ENCODE measurements at regions not wholly inside any gene's neighbourhood (a gene's known extent, or its start where the extent isn't known, plus 50 kb on each side); places are given as distances from the start of the nearest gene placed in this dataset.

DNA sequence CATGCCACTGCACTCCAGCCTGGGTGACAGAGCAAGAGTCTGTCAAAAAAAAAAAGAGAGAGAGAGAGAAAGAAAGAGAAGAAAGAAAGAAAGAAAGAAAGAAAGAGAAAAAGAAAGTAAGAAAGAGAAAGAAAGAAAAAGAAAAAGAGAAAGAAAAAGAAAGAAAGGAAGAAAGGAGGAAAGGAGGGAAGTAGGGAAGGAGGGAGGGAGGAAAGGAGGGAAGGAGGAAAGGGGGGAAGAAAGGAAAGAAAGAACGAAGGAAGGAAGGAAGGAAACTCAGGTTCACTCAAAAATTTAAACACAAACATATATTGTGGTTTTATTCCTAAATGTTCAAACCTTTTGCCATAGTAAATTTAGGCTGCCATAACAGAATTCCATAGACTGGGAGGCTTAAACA, 453.0 kb downstream of the SLCO4C1 start:
- Histone ChIP-seq H3K4me2 (ENCODE audit: low read length, poor library complexity, severe bottlenecking) (no peak overlapping the region), H4K8ac (ENCODE audit: low read length) (no peak overlapping the region), H3K23ac (ENCODE audit: low read length in 2 of 2) (no peak overlapping the region), H3K4me3 (ENCODE audit: insufficient read depth in 1 of 2, low read depth in 1 of 2, low read length in 2 of 2) (no peak overlapping the region), H3K27ac (ENCODE audit: low read length, poor library complexity, severe bottlenecking) (no peak overlapping the region), H3K4me1 (ENCODE audit: control insufficient read depth, insufficient read depth, low read depth, low read length) (no peaks in the 10 kb centered on the region), H3K4ac (ENCODE audit: low read depth in 1 of 2, low read length in 2 of 2) (no peak overlapping the region), H2BK15ac (ENCODE audit: low read depth, poor library complexity, severe bottlenecking) (no peak overlapping the region), H2BK5ac (ENCODE audit: low read depth, low read length, poor library complexity, severe bottlenecking) (no peak overlapping the region), H2AFZ (ENCODE audit: low read depth, low read length) (no peak overlapping the region), H2BK120ac (ENCODE audit: low read depth, low read length) (no peak overlapping the region), H3K36me3 (ENCODE audit: control insufficient read depth in 1 of 2, insufficient read depth in 2 of 2, low read depth in 1 of 2, low read length in 2 of 2) (no peaks in the 10 kb centered on the region), H3K14ac (ENCODE audit: low read length in 2 of 2) (no peak overlapping the region), H2AK5ac (ENCODE audit: low read length, severe bottlenecking) (no peak overlapping the region), H4K91ac (ENCODE audit: low read length) (no peak overlapping the region), H3K9me3 (ENCODE audit: control insufficient read depth, low read length) (no peaks in the 10 kb centered on the region), H3K79me1 (replicated peaks; ENCODE audit: low read length, poor library complexity, severe bottlenecking) (no peaks in the 10 kb centered on the region), H3K18ac (ENCODE audit: low read depth in 1 of 2, low read length in 2 of 2) (no peak overlapping the region), H3K27me3 (ENCODE audit: control insufficient read depth in 1 of 2, insufficient read depth in 1 of 2, low read length in 2 of 2) (no peaks in the 10 kb centered on the region), H3K9ac (ENCODE audit: low read length) (no peak overlapping the region), H2BK12ac (ENCODE audit: low read length in 2 of 2) (no peak overlapping the region)
- WGBS: no CpG with 5 or more reads among the region's 1 CpG
- DNase-seq: no peak

DNA sequence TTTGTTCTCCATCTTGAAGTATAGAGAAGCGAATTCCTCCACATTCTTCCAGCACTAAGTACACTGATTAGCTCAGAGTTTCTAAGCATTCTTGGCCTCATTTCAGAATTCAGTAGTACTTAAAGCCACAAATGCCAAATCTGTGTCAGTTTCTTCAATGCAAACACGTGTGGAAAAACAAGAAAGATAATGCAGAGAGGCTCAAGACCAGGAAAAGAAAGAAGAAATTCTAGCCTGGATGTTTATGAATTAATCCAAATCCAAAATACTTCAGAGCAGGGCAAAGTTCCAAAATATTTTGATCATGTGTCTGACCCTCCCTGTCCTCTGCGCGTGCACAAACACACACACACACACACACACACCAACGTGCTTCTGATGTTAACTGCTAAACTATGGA, 457.6 kb downstream of the SLCO4C1 start:
- peak; percentile 40 for DNase-seq
- Histone ChIP-seq H3K4me1 (ENCODE audit: control insufficient read depth, insufficient read depth, low read depth, low read length) (no peaks in the 10 kb centered on the region), H3K27me3 (ENCODE audit: control insufficient read depth in 1 of 2, insufficient read depth in 1 of 2, low read length in 2 of 2) (no peaks in the 10 kb centered on the region), H4K91ac (ENCODE audit: low read length) (no peak overlapping the region), H2AK5ac (ENCODE audit: low read length, severe bottlenecking) (no peak overlapping the region), H3K9ac (ENCODE audit: low read length) (no peak overlapping the region), H4K8ac (ENCODE audit: low read length) (no peak overlapping the region), H3K79me1 (replicated peaks; ENCODE audit: low read length, poor library complexity, severe bottlenecking) (no peaks in the 10 kb centered on the region), H3K14ac (ENCODE audit: low read length in 2 of 2) (no peak overlapping the region), H2BK120ac (ENCODE audit: low read depth, low read length) (no peak overlapping the region), H3K9me3 (ENCODE audit: control insufficient read depth, low read length) (no peaks in the 10 kb centered on the region), H3K4me2 (ENCODE audit: low read length, poor library complexity, severe bottlenecking) (no peak overlapping the region), H3K4me3 (ENCODE audit: insufficient read depth in 1 of 2, low read depth in 1 of 2, low read length in 2 of 2) (no peak overlapping the region), H2BK12ac (ENCODE audit: low read length in 2 of 2) (no peak overlapping the region), H3K27ac (ENCODE audit: low read length, poor library complexity, severe bottlenecking) (no peak overlapping the region), H2BK5ac (ENCODE audit: low read depth, low read length, poor library complexity, severe bottlenecking) (no peak overlapping the region), H2AFZ (ENCODE audit: low read depth, low read length) (no peak overlapping the region), H3K18ac (ENCODE audit: low read depth in 1 of 2, low read length in 2 of 2) (no peak overlapping the region), H3K23ac (ENCODE audit: low read length in 2 of 2) (no peak overlapping the region), H2BK15ac (ENCODE audit: low read depth, poor library complexity, severe bottlenecking) (no peak overlapping the region), H3K36me3 (ENCODE audit: control insufficient read depth in 1 of 2, insufficient read depth in 2 of 2, low read depth in 1 of 2, low read length in 2 of 2) (no peaks in the 10 kb centered on the region), H3K4ac (ENCODE audit: low read depth in 1 of 2, low read length in 2 of 2) (no peak overlapping the region)
- 86% methylated on average over 3 of the region's 5 CpGs for WGBS

DNA sequence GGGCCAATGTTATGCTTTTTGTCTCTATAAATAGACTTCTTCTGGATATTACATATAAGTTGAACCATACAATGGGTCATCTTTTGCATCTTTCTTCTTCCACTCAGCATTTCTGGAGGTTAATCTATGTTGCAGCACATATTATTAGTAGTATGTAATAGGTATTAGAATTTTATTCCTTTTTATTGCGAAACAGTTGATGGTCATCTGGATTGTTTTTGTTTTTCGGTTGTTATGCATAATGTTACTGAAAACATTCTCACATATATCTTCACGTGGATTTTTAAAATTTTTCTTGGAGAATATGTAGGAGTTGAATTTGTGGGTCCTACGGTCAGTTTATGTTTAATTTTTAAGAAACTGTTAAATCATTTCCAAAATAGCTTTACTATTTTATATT, 466.8 kb downstream of the SLCO4C1 start:
- no peak overlapping the region for H2AK5ac ChIP-seq (ENCODE audit: low read length, severe bottlenecking)

DNA sequence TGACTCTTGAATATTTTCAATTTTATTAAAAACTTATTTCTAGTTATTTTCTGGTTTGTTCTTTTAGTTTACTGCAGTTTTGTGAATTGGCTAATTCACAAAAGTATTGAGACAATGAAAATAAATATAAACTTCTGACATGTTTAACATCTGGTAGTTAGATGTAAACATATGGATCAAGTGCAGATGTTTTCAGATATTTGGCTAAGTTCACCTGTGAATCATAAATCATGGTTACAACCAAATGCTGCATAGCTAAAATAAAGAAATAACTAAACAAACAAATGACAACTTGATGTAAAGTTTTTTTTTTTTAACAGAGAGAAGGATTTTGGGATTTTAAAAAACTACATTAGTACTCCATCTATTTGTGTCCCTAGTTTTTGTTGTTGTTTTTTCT, 484.6 kb downstream of the SLCO4C1 start:
- Histone ChIP-seq H4K8ac (ENCODE audit: low read length) (no peak overlapping the region), H3K79me1 (replicated peaks; ENCODE audit: low read length, poor library complexity, severe bottlenecking) (no peaks in the 10 kb centered on the region), H2BK120ac (ENCODE audit: low read depth, low read length) (no peak overlapping the region), H3K18ac (ENCODE audit: low read depth in 1 of 2, low read length in 2 of 2) (no peak overlapping the region), H3K9ac (ENCODE audit: low read length) (no peak overlapping the region), H3K27me3 (ENCODE audit: control insufficient read depth in 1 of 2, insufficient read depth in 1 of 2, low read length in 2 of 2) (no peaks in the 10 kb centered on the region), H2BK12ac (ENCODE audit: low read length in 2 of 2) (no peak overlapping the region), H2BK5ac (ENCODE audit: low read depth, low read length, poor library complexity, severe bottlenecking) (no peak overlapping the region), H2AK5ac (ENCODE audit: low read length, severe bottlenecking) (no peak overlapping the region), H3K27ac (ENCODE audit: low read length, poor library complexity, severe bottlenecking) (no peak overlapping the region), H2AFZ (ENCODE audit: low read depth, low read length) (no peak overlapping the region), H3K4me2 (ENCODE audit: low read length, poor library complexity, severe bottlenecking) (no peak overlapping the region), H3K36me3 (ENCODE audit: control insufficient read depth in 1 of 2, insufficient read depth in 2 of 2, low read depth in 1 of 2, low read length in 2 of 2) (no peaks in the 10 kb centered on the region), H3K4ac (ENCODE audit: low read depth in 1 of 2, low read length in 2 of 2) (no peak overlapping the region), H3K4me1 (ENCODE audit: control insufficient read depth, insufficient read depth, low read depth, low read length) (no peaks in the 10 kb centered on the region), H3K9me3 (ENCODE audit: control insufficient read depth, low read length) (no peaks in the 10 kb centered on the region), H2BK15ac (ENCODE audit: low read depth, poor library complexity, severe bottlenecking) (no peak overlapping the region), H3K14ac (ENCODE audit: low read length in 2 of 2) (no peak overlapping the region), H3K4me3 (ENCODE audit: insufficient read depth in 1 of 2, low read depth in 1 of 2, low read length in 2 of 2) (no peak overlapping the region), H4K91ac (ENCODE audit: low read length) (no peak overlapping the region), H3K23ac (ENCODE audit: low read length in 2 of 2) (no peak overlapping the region)
- no peak for DNase-seq

More for the DNA sequence above, 466.8 kb downstream of the SLCO4C1 start:
- no peak overlapping the region for H3K23ac ChIP-seq (ENCODE audit: low read length in 2 of 2)
- H3K36me3 ChIP-seq (ENCODE audit: control insufficient read depth in 1 of 2, insufficient read depth in 2 of 2, low read depth in 1 of 2, low read length in 2 of 2): no peaks in the 10 kb centered on the region
- WGBS: no CpG with 5 or more reads among the region's 4 CpGs
- no peak overlapping the region for H3K4me3 ChIP-seq (ENCODE audit: insufficient read depth in 1 of 2, low read depth in 1 of 2, low read length in 2 of 2)
- H3K4ac ChIP-seq (ENCODE audit: low read depth in 1 of 2, low read length in 2 of 2): no peak overlapping the region
- no peak overlapping the region for H4K8ac ChIP-seq (ENCODE audit: low read length)
- H3K79me1 ChIP-seq (replicated peaks; ENCODE audit: low read length, poor library complexity, severe bottlenecking): no peaks in the 10 kb centered on the region
- no peak for DNase-seq
- no peak overlapping the region for H3K14ac ChIP-seq (ENCODE audit: low read length in 2 of 2)
- no peak overlapping the region for H2BK12ac ChIP-seq (ENCODE audit: low read length in 2 of 2)
- H3K9me3 ChIP-seq (ENCODE audit: control insufficient read depth, low read length): peaks cover 3% of the 10 kb centered on the region
- H2BK5ac ChIP-seq (ENCODE audit: low read depth, low read length, poor library complexity, severe bottlenecking): no peak overlapping the region
- H3K4me1 ChIP-seq (ENCODE audit: control insufficient read depth, insufficient read depth, low read depth, low read length): no peaks in the 10 kb centered on the region
- H3K4me2 ChIP-seq (ENCODE audit: low read length, poor library complexity, severe bottlenecking): no peak overlapping the region
- H3K27ac ChIP-seq (ENCODE audit: low read length, poor library complexity, severe bottlenecking): no peak overlapping the region
- no peak overlapping the region for H2BK15ac ChIP-seq (ENCODE audit: low read depth, poor library complexity, severe bottlenecking)
- H4K91ac ChIP-seq (ENCODE audit: low read length): no peak overlapping the region
- H3K9ac ChIP-seq (ENCODE audit: low read length): no peak overlapping the region
- H3K27me3 ChIP-seq (ENCODE audit: control insufficient read depth in 1 of 2, insufficient read depth in 1 of 2, low read length in 2 of 2): no peaks in the 10 kb centered on the region
- no peak overlapping the region for H2BK120ac ChIP-seq (ENCODE audit: low read depth, low read length)
- no peak overlapping the region for H2AFZ ChIP-seq (ENCODE audit: low read depth, low read length)
- H3K18ac ChIP-seq (ENCODE audit: low read depth in 1 of 2, low read length in 2 of 2): no peak overlapping the region

Data from mesenchymal stem cell (in vitro differentiated cells and primary cell).